ENCODE measurements at regions not wholly inside any gene's neighbourhood (a gene's known extent, or its start where the extent isn't known, plus 50 kb on each side); places are given as distances from the start of the nearest gene placed in this dataset.

GRCh38 chr2:16816522-16816921, 150.9 kb upstream of the CYRIA start:
- no peaks in the 10 kb centered on the region for H3K36me3 ChIP-seq
- H3K4me3 ChIP-seq, result no peak overlapping the region
- H3K27me3 ChIP-seq, result no peaks in the 10 kb centered on the region
- no peak for DNase-seq (ENCODE audit: low spot score in 2 of 2)
- H3K27ac ChIP-seq, result no peak overlapping the region
- WGBS, result 91% methylated on average over 4 of the region's 4 CpGs
- H3K9me3 ChIP-seq, result no peaks in the 10 kb centered on the region
- TF ChIP-seq, protein P1, sequence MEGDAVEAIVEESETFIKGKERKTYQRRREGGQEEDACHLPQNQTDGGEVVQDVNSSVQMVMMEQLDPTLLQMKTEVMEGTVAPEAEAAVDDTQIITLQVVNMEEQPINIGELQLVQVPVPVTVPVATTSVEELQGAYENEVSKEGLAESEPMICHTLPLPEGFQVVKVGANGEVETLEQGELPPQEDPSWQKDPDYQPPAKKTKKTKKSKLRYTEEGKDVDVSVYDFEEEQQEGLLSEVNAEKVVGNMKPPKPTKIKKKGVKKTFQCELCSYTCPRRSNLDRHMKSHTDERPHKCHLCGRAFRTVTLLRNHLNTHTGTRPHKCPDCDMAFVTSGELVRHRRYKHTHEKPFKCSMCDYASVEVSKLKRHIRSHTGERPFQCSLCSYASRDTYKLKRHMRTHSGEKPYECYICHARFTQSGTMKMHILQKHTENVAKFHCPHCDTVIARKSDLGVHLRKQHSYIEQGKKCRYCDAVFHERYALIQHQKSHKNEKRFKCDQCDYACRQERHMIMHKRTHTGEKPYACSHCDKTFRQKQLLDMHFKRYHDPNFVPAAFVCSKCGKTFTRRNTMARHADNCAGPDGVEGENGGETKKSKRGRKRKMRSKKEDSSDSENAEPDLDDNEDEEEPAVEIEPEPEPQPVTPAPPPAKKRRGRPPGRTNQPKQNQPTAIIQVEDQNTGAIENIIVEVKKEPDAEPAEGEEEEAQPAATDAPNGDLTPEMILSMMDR (IDR thresholded peaks at IDR 0.05), result no peak
- TF ChIP-seq POLR2AphosphoS5 (IDR thresholded peaks at IDR 0.05) (no peak), EP300 (IDR thresholded peaks at IDR 0.05) (no peak), POLR2A (IDR thresholded peaks at IDR 0.05) (no peak)
- no peaks in the 10 kb centered on the region for H3K4me1 ChIP-seq

GRCh38 chr2:16816016-16816415, 150.4 kb upstream of the CYRIA start:
- Histone ChIP-seq H3K4me3 (no peak overlapping the region), H3K36me3 (no peaks in the 10 kb centered on the region), H3K4me1 (no peaks in the 10 kb centered on the region), H3K27me3 (no peaks in the 10 kb centered on the region), H3K9me3 (no peaks in the 10 kb centered on the region), H3K27ac (no peak overlapping the region)
- TF ChIP-seq POLR2A (IDR thresholded peaks at IDR 0.05) (no peak), POLR2AphosphoS5 (IDR thresholded peaks at IDR 0.05) (no peak), EP300 (IDR thresholded peaks at IDR 0.05) (no peak)
- TF ChIP-seq, protein P1 (IDR thresholded peaks at IDR 0.05), result no peak
- DNase-seq (ENCODE audit: low spot score in 2 of 2), result no peak
- WGBS, result 81% methylated on average over 1 of the region's 1 CpG

DNA sequence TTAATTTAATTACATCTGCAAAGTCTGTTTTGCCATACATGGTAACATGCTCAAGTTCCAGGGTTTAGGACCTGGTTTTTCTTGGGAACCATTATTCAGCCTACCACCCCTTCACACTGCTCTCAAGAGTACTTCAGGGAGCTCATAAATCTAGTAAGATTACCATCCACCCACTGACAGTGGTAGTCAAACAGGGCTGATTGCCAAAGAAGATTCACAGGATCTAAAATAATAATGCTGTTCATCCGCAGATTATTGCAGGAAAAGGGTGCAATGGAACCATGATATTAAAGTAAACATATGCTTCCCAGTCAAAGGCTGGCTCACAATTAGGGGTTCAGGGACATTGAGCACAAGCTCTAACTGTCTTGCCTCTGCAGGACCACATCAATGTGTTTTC, 148.0 kb upstream of the CYRIA start:
- Histone ChIP-seq H3K36me3 (no peaks in the 10 kb centered on the region), H3K4me3 (no peak overlapping the region), H3K4me1 (no peaks in the 10 kb centered on the region), H3K27ac (no peak overlapping the region), H3K27me3 (no peaks in the 10 kb centered on the region), H3K9me3 (no peaks in the 10 kb centered on the region)
- TF ChIP-seq, protein P1 (IDR thresholded peaks at IDR 0.05), result no peak
- TF ChIP-seq EP300 (IDR thresholded peaks at IDR 0.05) (no peak), POLR2AphosphoS5 (IDR thresholded peaks at IDR 0.05) (no peak), POLR2A (IDR thresholded peaks at IDR 0.05) (no peak)
- WGBS, result 58% methylated on average over 1 of the region's 1 CpG
- no peak for DNase-seq (ENCODE audit: low spot score in 2 of 2)

- Histone ChIP-seq H3K36me3 (no peaks in the 10 kb centered on the region), H3K9me3 (no peaks in the 10 kb centered on the region), H3K4me1 (no peaks in the 10 kb centered on the region), H3K4me3 (no peak overlapping the region), H3K27me3 (no peaks in the 10 kb centered on the region), H3K27ac (no peak overlapping the region)
- 81% methylated on average over 2 of the region's 2 CpGs for WGBS
- TF ChIP-seq POLR2A (IDR thresholded peaks at IDR 0.05), result no peak
- DNase-seq (ENCODE audit: low spot score in 2 of 2), result no peak
Observed at GRCh38 chr2:16798472-16798871, 132.8 kb upstream of the CYRIA start.

- Histone ChIP-seq H3K4me1 (no peaks in the 10 kb centered on the region), H3K27me3 (no peaks in the 10 kb centered on the region), H3K27ac (no peak overlapping the region), H3K9me3 (no peaks in the 10 kb centered on the region), H3K36me3 (no peaks in the 10 kb centered on the region), H3K4me3 (no peak overlapping the region)
- no peak for DNase-seq (ENCODE audit: low spot score in 2 of 2)
- no peak for TF ChIP-seq POLR2AphosphoS5 (IDR thresholded peaks at IDR 0.05)
- no peak for TF ChIP-seq POLR2A (IDR thresholded peaks at IDR 0.05)
- no peak for TF ChIP-seq EP300 (IDR thresholded peaks at IDR 0.05)
- TF ChIP-seq, protein P1 (IDR thresholded peaks at IDR 0.05), result no peak
- 100% methylated on average over 1 of the region's 1 CpG for WGBS
Observed at GRCh38 chr2:16791496-16791895, 125.9 kb upstream of the CYRIA start.

DNA sequence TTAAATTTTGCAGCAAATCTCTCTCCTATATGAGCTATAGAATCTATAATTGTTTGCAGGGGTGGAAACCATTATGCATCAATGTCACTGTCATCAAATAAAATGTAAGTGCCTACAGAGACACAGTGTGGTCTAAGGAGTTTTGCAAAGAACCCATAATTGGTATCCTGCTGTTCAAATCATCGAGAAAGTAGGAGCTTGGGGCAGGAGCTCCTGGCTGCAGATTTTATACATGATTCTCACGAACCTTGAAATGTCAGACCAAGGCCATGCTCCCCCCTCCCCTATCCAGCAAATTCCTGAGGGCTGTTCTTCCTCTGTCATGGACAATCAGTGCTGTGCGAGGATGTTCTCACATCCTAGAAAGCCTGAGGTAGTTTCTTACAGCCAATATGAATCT, 119.5 kb upstream of the CYRIA start:
- H3K4me3 ChIP-seq, result no peak overlapping the region
- WGBS, result 64% methylated on average over 3 of the region's 3 CpGs
- H3K27me3 ChIP-seq, result no peaks in the 10 kb centered on the region
- DNase-seq (ENCODE audit: low spot score in 2 of 2), result no peak
- no peak overlapping the region for H3K27ac ChIP-seq
- H3K36me3 ChIP-seq, result no peaks in the 10 kb centered on the region
- TF ChIP-seq, protein P1 (IDR thresholded peaks at IDR 0.05), result no peak
- TF ChIP-seq EP300 (IDR thresholded peaks at IDR 0.05) (no peak), POLR2A (IDR thresholded peaks at IDR 0.05) (no peak)
- no peaks in the 10 kb centered on the region for H3K4me1 ChIP-seq
- no peaks in the 10 kb centered on the region for H3K9me3 ChIP-seq

Measured in suprapubic skin (tissue), 4 donors.